Neuron (in vitro differentiated cells): ENCODE measurements at regions not wholly inside any gene's neighbourhood (a gene's known extent, or its start where the extent isn't known, plus 50 kb on each side); places are given as distances from the start of the nearest gene placed in this dataset.

ENCODE experiments used
- H2AFZ ChIP-seq: one replicate; pipeline ENCODE4 v1.6.1; 2013; ENCODE audit warnings: low read depth, mild to moderate bottlenecking, inconsistent platforms, low read length, moderate library complexity
- H3K27me3 ChIP-seq: one replicate; pipeline ENCODE4 v1.6.1; 2013; ENCODE audit warnings: low read length; ENCODE audit not compliant: insufficient read depth
- H3K36me3 ChIP-seq: one replicate; pipeline ENCODE4 v1.6.1; 2013; ENCODE audit warnings: low read length; ENCODE audit not compliant: insufficient read depth
- H3K4me1 ChIP-seq: one replicate; pipeline ENCODE4 v1.6.1; 2013; ENCODE audit warnings: low read length; ENCODE audit not compliant: insufficient read depth
- H3K4me3 ChIP-seq: 2 replicates; pipeline ENCODE4 v1.5.1; 2013; ENCODE audit warnings: mild to moderate bottlenecking, low read length, moderate library complexity
- H3K9me3 ChIP-seq: one replicate; pipeline ENCODE4 v1.6.1; 2013; ENCODE audit warnings: low read length

DNA sequence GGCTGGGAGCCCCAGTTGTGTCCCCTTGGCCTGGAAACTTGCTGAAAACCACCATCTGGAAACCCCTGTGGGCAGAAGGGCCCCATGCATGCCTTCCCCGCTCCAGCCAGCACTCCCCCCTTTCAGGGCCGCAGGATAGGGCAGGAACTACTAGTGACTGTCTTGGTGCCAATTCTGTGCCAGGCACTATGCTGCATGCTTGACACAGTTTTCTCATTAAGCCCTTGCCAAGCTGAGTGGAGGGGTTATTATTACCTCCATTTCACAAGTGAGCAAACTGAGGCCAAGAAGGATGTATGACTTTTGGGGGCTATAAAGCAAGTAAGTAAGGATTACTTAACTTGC is 73.6 kb upstream of the PJA1 start:
- Histone ChIP-seq H3K4me3 (no peak overlapping the region), H3K9me3 (no peaks in the 10 kb centered on the region), H3K36me3 (no peaks in the 10 kb centered on the region), H2AFZ (no peak overlapping the region), H3K27me3 (peaks cover 15% of the 10 kb centered on the region), H3K4me1 (no peaks in the 10 kb centered on the region)

DNA sequence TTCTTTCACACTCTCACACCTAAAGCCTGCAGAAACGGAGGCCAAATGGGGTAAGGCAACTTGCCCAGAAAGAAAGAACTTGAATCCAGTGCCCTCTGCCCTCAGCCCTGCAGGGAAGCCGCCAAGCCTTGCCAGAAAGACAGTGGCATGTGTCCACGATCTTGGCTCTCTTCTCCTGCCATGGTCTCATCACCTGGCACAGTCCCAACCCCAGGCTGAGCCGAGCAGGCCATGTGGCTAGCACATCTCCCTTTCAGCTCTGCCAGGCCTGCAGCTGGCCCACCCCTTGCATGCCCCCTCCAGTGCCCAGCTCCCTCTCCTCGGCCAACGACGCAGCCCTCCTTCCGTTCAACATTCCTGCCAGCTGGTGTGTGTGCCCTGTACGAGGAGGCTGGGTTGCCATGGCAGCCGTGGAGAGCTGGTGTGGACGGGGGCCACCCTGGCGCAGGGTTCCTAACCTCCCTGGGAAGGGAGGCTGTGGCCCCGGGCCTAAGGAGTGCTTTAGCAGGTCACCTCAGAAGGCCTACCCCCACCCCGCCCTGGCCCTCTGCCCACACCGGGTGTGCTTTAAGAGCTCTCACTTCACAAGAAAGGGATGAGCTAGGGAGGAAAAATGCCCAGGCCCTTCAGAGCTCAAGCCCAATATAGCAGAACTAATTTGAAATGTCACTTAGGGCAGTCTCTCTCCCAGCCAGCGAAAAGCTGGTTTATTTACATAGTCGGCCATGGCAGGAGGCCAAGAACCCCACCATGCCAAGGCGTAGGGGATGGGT is 73.0 kb upstream of the PJA1 start:
- Histone ChIP-seq H3K27me3 (peaks cover 15% of the 10 kb centered on the region), H2AFZ (no peak overlapping the region), H3K4me3 (no peak overlapping the region), H3K36me3 (no peaks in the 10 kb centered on the region), H3K9me3 (no peaks in the 10 kb centered on the region), H3K4me1 (no peaks in the 10 kb centered on the region)

DNA sequence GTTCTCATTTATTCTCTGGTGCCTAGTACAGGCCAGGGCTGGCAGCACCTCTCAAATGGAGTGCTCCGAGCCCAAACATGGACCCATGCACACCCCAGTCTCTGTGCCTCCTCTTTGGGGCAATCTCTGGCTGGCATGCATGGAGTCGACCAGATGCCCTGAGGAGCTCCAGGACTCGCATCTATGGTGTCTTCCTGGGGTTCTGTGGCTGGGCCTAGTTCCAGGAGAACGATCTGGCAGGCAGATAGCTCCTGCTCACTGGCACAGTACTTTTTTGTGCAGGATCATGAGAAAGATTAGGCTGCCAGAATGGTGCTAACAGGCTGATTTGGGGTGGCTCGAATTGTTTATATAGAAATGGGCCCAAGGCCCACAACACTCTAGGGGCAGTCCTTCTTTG is 72.0 kb upstream of the PJA1 start:
- peaks cover 10% of the 10 kb centered on the region for H3K27me3 ChIP-seq
- no peak overlapping the region for H3K4me3 ChIP-seq
- no peaks in the 10 kb centered on the region for H3K4me1 ChIP-seq
- H3K9me3 ChIP-seq = no peaks in the 10 kb centered on the region
- no peak overlapping the region for H2AFZ ChIP-seq
- no peaks in the 10 kb centered on the region for H3K36me3 ChIP-seq

DNA sequence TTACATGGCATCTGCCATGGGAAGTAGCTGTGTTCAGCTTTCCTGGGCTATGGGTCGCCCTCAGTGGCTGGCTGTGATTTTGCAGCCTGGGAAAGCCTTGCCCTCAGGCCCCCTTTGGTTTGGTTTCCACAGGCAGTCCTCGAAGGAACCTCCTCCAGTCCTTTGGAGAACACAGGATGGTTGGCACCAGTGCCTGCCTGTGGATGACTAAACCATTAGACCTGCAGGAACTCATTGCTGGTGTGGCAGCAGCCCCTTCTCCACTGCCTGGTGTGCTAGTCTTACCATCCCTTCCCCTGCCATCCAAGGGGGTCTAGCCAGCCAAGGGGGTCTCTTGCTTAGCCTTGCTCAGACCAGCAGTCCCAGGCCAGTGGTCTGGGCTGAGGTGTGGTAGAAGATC is 71.4 kb upstream of the PJA1 start:
- Histone ChIP-seq H2AFZ (no peak overlapping the region), H3K36me3 (no peaks in the 10 kb centered on the region), H3K4me3 (no peak overlapping the region), H3K27me3 (peaks cover 10% of the 10 kb centered on the region), H3K9me3 (no peaks in the 10 kb centered on the region), H3K4me1 (no peaks in the 10 kb centered on the region)

DNA sequence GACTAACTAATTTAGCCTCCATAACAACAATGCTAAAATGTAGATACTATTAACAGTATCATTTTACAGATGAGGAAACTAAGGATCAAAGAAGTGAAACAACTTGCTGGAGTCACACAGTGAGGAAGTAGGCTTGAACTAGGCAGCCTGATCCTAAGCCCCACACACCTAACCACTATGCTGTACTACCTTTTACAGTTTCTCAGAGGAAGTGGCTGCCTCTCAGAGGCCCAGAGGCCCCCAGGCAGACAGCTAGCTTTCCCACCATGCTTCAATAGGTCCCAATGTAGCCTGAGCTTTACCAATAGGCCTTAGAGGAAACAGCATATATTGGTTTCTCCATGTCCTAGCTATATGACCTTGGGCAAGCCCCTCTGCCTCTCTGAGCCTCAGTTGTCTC is 69.4 kb upstream of the PJA1 start:
- H3K27me3 ChIP-seq = peaks cover 3% of the 10 kb centered on the region
- no peaks in the 10 kb centered on the region for H3K36me3 ChIP-seq
- H2AFZ ChIP-seq = no peak overlapping the region
- no peaks in the 10 kb centered on the region for H3K9me3 ChIP-seq
- no peaks in the 10 kb centered on the region for H3K4me1 ChIP-seq
- no peak overlapping the region for H3K4me3 ChIP-seq

DNA sequence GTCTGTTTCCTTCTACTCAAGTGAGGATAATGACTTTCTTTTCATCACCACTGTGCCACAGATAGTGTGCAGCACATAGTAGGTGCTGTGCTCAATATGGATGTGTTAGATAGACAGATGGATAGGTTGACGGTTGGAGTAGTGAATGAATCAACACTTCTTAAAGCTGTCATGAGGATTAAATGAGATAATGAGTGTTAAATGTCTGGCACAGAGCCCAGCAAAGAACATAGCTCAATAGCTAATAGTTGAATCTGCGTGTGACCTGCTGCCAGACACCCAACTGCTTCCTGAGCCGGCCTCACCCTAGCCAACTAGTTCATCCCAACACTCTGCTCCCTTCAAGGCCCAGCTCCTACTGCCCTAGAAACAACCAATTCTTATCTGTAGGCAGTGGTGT is 67.7 kb upstream of the PJA1 start:
- H2AFZ ChIP-seq = no peak overlapping the region
- H3K36me3 ChIP-seq = no peaks in the 10 kb centered on the region
- H3K4me3 ChIP-seq = no peak overlapping the region
- H3K9me3 ChIP-seq = no peaks in the 10 kb centered on the region
- no peaks in the 10 kb centered on the region for H3K4me1 ChIP-seq
- peaks cover 3% of the 10 kb centered on the region for H3K27me3 ChIP-seq

DNA sequence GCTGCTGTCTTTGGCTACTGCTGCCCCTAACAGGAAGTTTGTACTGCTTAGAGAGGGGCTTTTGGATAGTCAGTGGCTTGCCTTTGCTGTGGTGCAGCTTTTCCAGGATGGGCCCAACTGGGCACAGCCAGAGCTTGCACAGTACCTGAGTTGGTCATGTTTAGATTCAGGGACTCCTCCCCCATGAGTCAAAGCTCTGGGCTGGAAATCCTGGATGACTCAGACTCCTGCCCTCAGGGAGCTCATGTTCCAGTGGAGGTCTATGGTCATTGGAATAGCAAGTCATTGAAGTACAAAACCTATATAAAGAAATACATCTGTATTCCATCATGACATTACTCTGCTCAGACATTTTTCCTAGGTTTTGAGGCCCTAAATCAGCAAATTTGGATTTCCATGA is 66.7 kb upstream of the PJA1 start:
- H3K9me3 ChIP-seq = no peaks in the 10 kb centered on the region
- H3K4me1 ChIP-seq = no peaks in the 10 kb centered on the region
- H3K4me3 ChIP-seq = no peak overlapping the region
- H3K36me3 ChIP-seq = no peaks in the 10 kb centered on the region
- peaks cover 3% of the 10 kb centered on the region for H3K27me3 ChIP-seq
- H2AFZ ChIP-seq = no peak overlapping the region

DNA sequence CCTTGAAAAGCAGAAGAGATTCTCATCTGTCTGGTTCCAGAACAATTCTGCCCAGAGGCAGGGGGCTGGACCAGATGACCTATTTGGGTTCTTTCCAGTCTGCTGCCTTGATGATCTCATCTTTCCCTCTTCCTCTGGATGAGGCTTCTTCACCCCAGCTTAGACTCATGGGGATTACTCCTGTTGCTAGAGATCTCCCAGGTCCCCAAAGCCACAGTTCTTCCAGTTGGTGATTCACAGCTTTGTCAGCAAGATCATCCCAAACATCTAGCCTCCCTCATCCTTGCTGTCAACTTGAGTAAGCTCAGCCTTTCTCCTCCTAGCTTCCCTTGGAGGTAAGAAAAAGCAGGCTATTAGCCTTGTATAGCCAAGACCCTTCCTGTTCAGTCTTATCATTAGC is 64.2 kb upstream of the PJA1 start:
- Histone ChIP-seq H3K4me3 (no peak overlapping the region), H3K27me3 (no peaks in the 10 kb centered on the region), H3K36me3 (no peaks in the 10 kb centered on the region), H2AFZ (no peak overlapping the region), H3K9me3 (no peaks in the 10 kb centered on the region), H3K4me1 (no peaks in the 10 kb centered on the region)

DNA sequence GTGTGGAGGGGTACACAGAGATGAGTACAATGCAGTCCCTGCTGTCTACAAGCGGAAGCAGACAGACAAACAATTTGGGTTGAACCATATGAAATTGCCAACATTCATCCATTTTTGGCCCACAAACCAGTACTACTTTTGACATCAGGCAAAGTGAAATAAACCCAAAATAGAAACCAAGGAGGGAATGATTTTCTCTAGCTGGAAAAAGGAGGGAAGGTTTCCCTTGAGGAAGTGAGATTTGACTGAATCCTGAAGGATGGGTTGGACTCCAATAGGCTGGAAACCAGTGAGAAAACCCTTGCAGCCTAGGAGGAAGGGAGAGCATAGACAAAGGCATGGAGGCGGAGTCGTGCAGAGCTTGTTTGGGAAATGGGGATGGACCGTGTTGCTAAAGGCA is 63.5 kb upstream of the PJA1 start:
- no peaks in the 10 kb centered on the region for H3K27me3 ChIP-seq
- no peak overlapping the region for H2AFZ ChIP-seq
- H3K36me3 ChIP-seq = no peaks in the 10 kb centered on the region
- H3K9me3 ChIP-seq = no peaks in the 10 kb centered on the region
- H3K4me3 ChIP-seq = no peak overlapping the region
- H3K4me1 ChIP-seq = no peaks in the 10 kb centered on the region

DNA sequence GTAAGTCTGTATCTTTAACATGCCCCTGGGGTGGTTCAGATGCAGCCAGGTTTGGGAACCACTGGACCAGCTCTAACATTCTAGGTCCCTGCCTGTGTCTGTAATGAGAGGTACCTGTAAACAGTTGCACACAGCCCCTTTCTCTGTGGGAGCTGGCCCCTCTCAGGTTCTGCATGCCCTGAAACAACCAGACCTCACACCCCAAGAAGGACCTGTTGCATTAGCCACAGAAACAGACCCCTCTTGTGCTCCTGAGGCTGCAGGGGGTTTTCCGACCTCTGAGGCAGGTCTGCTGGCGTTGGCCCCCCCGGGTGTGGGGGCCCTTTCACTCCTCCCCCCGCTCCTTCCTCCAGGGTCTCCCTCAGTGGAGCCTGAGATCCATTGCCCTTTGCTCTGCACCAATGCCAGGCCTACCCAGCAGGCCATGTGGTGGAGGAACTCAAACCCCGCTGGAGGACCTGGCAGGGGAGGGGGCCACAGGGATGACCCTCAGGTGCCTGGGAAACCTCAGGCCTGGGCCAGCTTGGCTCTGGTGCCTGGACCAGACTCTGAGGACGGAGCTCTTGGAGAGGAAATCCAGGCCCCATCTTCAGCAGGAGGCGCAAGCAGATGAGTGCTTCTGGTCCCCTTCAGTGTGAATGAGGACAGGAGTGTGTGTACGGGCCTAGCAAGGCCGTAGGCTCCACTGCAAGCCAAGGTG is 61.4 kb upstream of the PJA1 start:
- H2AFZ ChIP-seq = no peak overlapping the region
- H3K9me3 ChIP-seq = no peaks in the 10 kb centered on the region
- peaks cover 13% of the 10 kb centered on the region for H3K4me1 ChIP-seq
- no peaks in the 10 kb centered on the region for H3K36me3 ChIP-seq
- no peak overlapping the region for H3K4me3 ChIP-seq
- H3K27me3 ChIP-seq = no peaks in the 10 kb centered on the region

DNA sequence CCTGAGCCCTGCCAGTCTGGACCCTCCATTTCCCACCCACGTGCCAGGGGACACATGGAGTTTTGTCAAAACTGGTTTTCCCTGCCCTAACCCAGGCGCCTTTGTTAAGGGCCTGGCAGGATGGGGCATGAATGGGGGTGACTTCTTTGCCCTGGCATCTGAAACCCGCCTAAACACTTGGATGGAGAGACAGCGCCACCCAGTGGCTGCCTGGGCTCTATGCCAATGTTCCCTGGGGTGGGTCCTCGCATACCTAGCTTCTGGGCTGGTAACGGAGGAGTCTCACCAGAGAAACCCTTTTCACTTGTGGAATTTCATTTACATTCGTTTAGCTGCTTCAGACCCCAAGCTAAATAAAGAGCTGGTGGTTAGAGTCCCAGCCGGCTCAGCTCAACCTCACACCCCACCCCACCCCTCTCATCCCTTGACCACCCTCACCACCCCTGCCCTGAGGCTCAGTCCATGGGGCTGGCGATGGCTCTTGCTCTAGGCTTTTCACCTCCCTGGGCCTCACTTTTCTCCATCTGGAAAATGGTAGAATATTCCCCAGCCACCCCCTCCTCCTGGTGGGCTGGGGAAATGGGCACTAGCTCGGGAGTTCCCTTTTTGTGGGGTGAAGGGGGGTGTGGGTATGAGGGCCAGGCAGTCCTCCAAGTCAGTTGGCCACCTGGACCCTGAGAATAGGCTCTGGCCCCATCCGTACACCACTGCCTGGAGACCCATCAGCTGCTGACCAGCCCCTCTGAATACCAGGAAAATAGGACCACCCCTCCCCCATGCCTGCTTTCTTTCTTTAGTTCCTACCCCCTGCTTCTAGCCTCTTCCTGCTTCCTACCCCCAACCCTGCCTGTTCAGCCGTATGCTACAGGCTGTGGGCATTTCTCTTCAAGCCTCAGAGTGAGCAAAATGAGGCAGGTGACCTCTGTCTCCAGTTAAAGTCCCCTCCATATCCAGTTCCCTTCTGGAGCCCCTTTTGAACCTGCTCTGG is 57.1 kb upstream of the PJA1 start:
- Histone ChIP-seq H3K4me3 (no peak overlapping the region), H3K9me3 (no peaks in the 10 kb centered on the region), H3K4me1 (peaks cover 17% of the 10 kb centered on the region), H3K36me3 (no peaks in the 10 kb centered on the region), H2AFZ (peak overlapping the region; percentile 60), H3K27me3 (no peaks in the 10 kb centered on the region)

DNA sequence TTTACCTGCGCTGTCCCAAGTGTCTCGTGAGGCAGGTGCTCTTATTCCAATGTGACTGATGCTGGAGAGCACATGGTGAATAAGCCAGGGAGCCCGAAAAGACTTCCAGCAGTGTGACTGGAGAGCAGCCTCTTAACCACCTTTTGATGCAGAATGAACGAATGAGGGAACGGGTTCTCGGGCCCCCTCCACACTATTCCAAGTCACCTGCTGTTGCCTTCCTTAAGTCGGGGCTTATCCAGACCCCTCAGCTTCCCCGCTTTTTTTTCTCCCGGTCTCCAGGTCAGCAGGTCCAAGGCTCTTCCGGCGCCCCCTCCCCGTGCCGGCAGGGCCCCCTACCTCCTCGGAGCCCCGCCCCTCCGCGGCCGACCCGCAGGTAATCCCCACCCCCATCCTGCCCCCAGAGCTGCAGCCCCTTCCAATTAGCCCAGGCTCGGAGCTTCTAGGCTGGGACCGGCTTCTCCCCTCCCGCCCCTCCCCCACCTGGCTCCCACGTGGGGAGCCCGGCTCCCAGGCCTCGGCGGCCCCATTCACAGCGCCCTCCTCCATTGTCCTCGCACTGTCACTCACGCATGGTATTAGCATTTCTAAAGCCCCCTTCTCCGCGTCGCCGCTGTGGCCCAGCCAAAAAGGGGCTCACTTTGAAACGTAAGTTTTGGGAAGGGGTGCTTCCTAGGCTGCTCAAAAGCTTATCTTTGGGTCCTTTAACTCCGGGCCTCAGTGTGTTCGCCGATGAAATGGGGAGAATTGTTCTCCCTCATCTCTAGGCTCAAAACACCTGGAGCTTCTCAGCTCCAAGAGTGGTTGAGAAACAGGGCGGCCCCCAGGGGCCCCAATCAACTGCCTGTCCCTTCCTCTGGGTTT is 56.2 kb upstream of the PJA1 start:
- no peaks in the 10 kb centered on the region for H3K36me3 ChIP-seq
- no peaks in the 10 kb centered on the region for H3K9me3 ChIP-seq
- H3K27me3 ChIP-seq = no peaks in the 10 kb centered on the region
- no peak overlapping the region for H3K4me3 ChIP-seq
- peaks cover 17% of the 10 kb centered on the region for H3K4me1 ChIP-seq
- H2AFZ ChIP-seq = no peak overlapping the region
